ENCODE measurements at regions not wholly inside any gene's neighbourhood (a gene's known extent, or its start where the extent isn't known, plus 50 kb on each side); places are given as distances from the start of the nearest gene placed in this dataset.

DNA sequence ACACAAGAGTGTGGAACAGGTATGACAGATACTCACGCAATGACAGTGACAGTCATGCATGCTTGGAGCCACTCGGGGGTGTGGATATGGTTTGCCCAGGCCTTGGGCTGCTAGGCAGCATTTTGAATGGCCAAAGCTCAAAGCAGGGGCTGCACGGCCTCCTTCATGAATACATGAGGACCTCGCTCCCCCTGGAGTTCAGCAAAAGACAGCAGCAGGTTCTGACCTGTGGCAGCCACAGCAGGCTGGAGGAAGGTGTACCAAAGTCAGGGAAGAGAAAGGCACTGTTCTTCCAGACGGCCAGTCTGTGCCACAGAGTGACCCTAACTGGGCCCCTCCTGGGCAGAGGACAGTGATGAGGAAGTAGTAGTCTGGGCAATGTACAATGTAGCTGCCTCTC is 88.2 kb upstream of the C2CD4B start:
- TF ChIP-seq CTCF (IDR thresholded peaks at IDR 0.05) (no peak), POLR2A (IDR thresholded peaks at IDR 0.05) (no peak)
